Sigmoid colon (tissue), 6 donors: ENCODE measurements at regions not wholly inside any gene's neighbourhood (a gene's known extent, or its start where the extent isn't known, plus 50 kb on each side); places are given as distances from the start of the nearest gene placed in this dataset.

Experiments
- DNase-seq: peaks from one replicate; pipeline ENCODE4 v3.0.0-alpha.2; 2019
- H3K27ac ChIP-seq, 4 donors: fragments of 200-600 bp; sonication (generic); one replicate each; pipeline ENCODE4 v1.5.1; 2016 to 2019; ENCODE audit warnings: mild to moderate bottlenecking in 1 of 4
- H3K27me3 ChIP-seq, 3 donors: fragments of 200-600 bp; sonication (generic); one replicate each; pipeline ENCODE4 v1.5.1; 2019; ENCODE audit warnings: mild to moderate bottlenecking in 1 of 3
- H3K36me3 ChIP-seq, 4 donors: fragments of 200-600 bp; sonication (generic); one replicate each; pipeline ENCODE4 v1.5.1; 2016 to 2019
- H3K4me1 ChIP-seq, 4 donors: fragments of 200-600 bp; sonication (generic); one replicate each; pipeline ENCODE4 v1.5.1; 2017 to 2019
- H3K4me3 ChIP-seq, 4 donors: fragments of 200-600 bp; sonication (generic); one replicate each; pipeline ENCODE4 v1.5.1; 2017 to 2019; ENCODE audit warnings: mild to moderate bottlenecking in 2 of 4, moderate library complexity in 1 of 4
- H3K9me3 ChIP-seq, 4 donors: fragments of 200-600 bp in 3 of 4; sonication (generic) in 3 of 4; one replicate each; pipeline versions ENCODE4 v1.5.1 to v1.6.1; 2013 to 2019
- EP300 ChIP-seq, 4 donors: sonication (generic); formaldehyde crosslinking; IDR thresholded peaks; one replicate each; pipeline ENCODE4 v1.6.1; 2017; ENCODE audit warnings: antibody characterized with exemption in 4 of 4
- POLR2A ChIP-seq, 2 donors: fragments of 450-650 bp; IDR thresholded peaks; one replicate each; pipeline ENCODE4 v1.6.1; 2016; ENCODE audit warnings: antibody characterized with exemption in 2 of 2, mild to moderate bottlenecking in 2 of 2, moderate library complexity in 2 of 2
- POLR2AphosphoS5 ChIP-seq, 4 donors: sonication (generic); formaldehyde crosslinking; IDR thresholded peaks; one replicate each; pipeline ENCODE4 v1.6.1; 2017; ENCODE audit warnings: antibody characterized with exemption in 4 of 4
- WGBS, 2 donors: extraction: QIAGEN DNeasy Blood & Tissue Kit; methylation state at CpG; one replicate each; pipeline ENCODE4 v1.1.7; 2013; 5-methylcytosine and 5-hydroxymethylcytosine counted together
- intact Hi-C: fragments of 100-400 bp; cut with DNase I; formaldehyde crosslinking; loops from one replicate; pipeline ENCODE4 v1.15.1; 2023
- TF ChIP-seq, protein P1 (sequence below), 4 experiments: fragments of 450-650 bp in 3 of 4; fragments of 200-600 bp in 1 of 4; IDR thresholded peaks; one replicate each; pipeline ENCODE4 v1.5.1; 2016 to 2019; ENCODE audit warnings: antibody characterized with exemption in 4 of 4, mild to moderate bottlenecking in 3 of 4, moderate library complexity in 2 of 4
- donor health status: healthy with polysubstance abuse.
- donor health status: healthy.

DNA sequence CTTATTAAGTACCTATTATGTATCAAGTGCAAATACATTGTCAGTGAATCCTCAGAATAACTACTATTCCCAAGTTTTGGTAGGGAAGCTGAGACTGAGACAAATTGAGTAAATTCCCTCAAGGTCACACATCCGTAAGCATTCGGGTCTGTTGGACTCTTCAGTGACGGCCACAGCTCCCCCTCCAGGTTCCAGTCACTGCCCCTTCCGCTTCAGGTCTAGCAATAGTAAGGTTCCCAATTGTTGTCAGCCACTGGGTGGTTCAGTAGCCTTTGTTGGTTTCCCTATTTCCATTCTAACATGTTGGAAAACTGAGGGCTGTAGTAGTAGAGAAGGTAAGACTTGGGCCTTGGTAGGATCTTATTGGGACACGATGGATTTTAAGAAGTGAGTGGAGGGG, 54.9 kb upstream of the TNRC6B start:
- Histone ChIP-seq H3K4me1 (peaks cover 0 to 3% (median 0%) of the 10 kb centered on the region in 4 donors), H3K9me3 (no peaks in the 10 kb centered on the region), H3K36me3 (peaks cover 0 to 25% (median 2%) of the 10 kb centered on the region in 4 donors), H3K4me3 (no peak overlapping the region), H3K27ac (no peak overlapping the region), H3K27me3 (no peaks in the 10 kb centered on the region)
- WGBS, 2 donors: 97 to 98% methylated on average over 5 of the region's 5 CpGs
- TF ChIP-seq EP300 (IDR thresholded peaks at IDR 0.05) (no peak), POLR2AphosphoS5 (IDR thresholded peaks at IDR 0.05) (no peak), POLR2A (IDR thresholded peaks at IDR 0.05) (no peak)
- TF ChIP-seq, protein P1, sequence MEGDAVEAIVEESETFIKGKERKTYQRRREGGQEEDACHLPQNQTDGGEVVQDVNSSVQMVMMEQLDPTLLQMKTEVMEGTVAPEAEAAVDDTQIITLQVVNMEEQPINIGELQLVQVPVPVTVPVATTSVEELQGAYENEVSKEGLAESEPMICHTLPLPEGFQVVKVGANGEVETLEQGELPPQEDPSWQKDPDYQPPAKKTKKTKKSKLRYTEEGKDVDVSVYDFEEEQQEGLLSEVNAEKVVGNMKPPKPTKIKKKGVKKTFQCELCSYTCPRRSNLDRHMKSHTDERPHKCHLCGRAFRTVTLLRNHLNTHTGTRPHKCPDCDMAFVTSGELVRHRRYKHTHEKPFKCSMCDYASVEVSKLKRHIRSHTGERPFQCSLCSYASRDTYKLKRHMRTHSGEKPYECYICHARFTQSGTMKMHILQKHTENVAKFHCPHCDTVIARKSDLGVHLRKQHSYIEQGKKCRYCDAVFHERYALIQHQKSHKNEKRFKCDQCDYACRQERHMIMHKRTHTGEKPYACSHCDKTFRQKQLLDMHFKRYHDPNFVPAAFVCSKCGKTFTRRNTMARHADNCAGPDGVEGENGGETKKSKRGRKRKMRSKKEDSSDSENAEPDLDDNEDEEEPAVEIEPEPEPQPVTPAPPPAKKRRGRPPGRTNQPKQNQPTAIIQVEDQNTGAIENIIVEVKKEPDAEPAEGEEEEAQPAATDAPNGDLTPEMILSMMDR (IDR thresholded peaks at IDR 0.05): no peak
- DNase-seq: no peak
- intact Hi-C loops: no loop called here

DNA sequence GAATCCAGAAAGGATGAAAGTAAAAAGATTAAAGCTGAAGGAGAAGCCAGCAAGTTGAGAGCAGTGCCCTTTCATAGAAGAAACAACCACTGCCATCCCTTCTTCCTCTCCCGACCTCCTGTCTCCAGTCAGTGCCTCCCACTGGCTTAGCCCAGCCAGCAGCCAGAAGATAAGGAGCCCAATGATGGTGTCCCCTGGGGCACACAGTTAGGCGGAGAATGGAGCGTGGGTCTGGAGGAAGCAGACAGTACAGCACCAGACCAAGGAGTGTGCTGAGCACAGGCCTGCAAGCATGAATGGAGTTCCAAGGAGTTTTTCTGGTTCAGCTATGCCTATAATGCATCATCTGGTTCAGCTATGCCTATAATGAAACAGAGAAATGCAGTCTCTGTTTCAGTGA, 54.3 kb upstream of the TNRC6B start:
- peaks cover 0 to 3% (median 0%) of the 10 kb centered on the region in 4 donors for H3K4me1 ChIP-seq
- H3K27me3 ChIP-seq: no peaks in the 10 kb centered on the region
- WGBS, 2 donors: 88 to 92% methylated on average over 3 of the region's 3 CpGs
- intact Hi-C loops: no loop called here
- H3K9me3 ChIP-seq: no peaks in the 10 kb centered on the region
- no peak overlapping the region for H3K4me3 ChIP-seq
- H3K27ac ChIP-seq: no peak overlapping the region
- no peak for DNase-seq
- no peak for TF ChIP-seq POLR2A (IDR thresholded peaks at IDR 0.05)
- no peak for TF ChIP-seq EP300 (IDR thresholded peaks at IDR 0.05)
- no peak for TF ChIP-seq POLR2AphosphoS5 (IDR thresholded peaks at IDR 0.05)
- H3K36me3 ChIP-seq: peaks cover 0 to 31% (median 2%) of the 10 kb centered on the region in 4 donors
